Mesothelial cell of epicardium (in vitro differentiated cells): ENCODE measurements at regions not wholly inside any gene's neighbourhood (a gene's known extent, or its start where the extent isn't known, plus 50 kb on each side); places are given as distances from the start of the nearest gene placed in this dataset.
"Not testable (repeated sequence)": the region's sequence is repeated elsewhere in the genome, so short reads cannot be mapped to it uniquely, and the experiment has no call there.

ENCODE experiments used
- DNase-seq, 2 experiments: peaks; one replicate each; pipeline ENCODE4 v3.0.0; 2021; ENCODE audit warnings: low spot score in 2 of 2; ENCODE audit not compliant: unreplicated experiment in 2 of 2
- H3K27ac Mint-ChIP-seq: 2 replicates; pipeline ENCODE4 v1.8.0; 2021; ENCODE audit warnings: mixed read lengths
- H3K27me3 Mint-ChIP-seq: 2 replicates; pipeline ENCODE4 v1.8.0; 2021; ENCODE audit warnings: low read depth, mixed read lengths
- H3K36me3 Mint-ChIP-seq: 2 replicates; pipeline ENCODE4 v1.8.0; 2021; ENCODE audit warnings: mixed read lengths
- H3K4me1 Mint-ChIP-seq: 2 replicates; pipeline ENCODE4 v1.8.0; 2021; ENCODE audit warnings: mixed read lengths
- H3K4me3 Mint-ChIP-seq: 2 replicates; pipeline ENCODE4 v1.8.0; 2021; ENCODE audit warnings: mild to moderate bottlenecking, moderate library complexity, mixed read lengths
- H3K9me3 Mint-ChIP-seq: 2 replicates; pipeline ENCODE4 v1.8.0; 2021; ENCODE audit warnings: mixed read lengths
- CTCF ChIP-seq: fragments of 200-600 bp; sonication (generic); IDR thresholded peaks from one replicate; pipeline ENCODE4 v1.5.0; 2021; ENCODE audit warnings: antibody characterized with exemption; ENCODE audit not compliant: unreplicated experiment

- H3K9me3 Mint-ChIP-seq: peaks cover 6% of the 10 kb centered on the region
Observed at GRCh38 chr6:8820313-8820712, 385.0 kb upstream of the SLC35B3 start.

GRCh38 chr6:8819446-8819845 lies 384.1 kb upstream of the SLC35B3 start:
- DNase-seq: no peak
- no peak for TF ChIP-seq CTCF
- Mint-ChIP-seq H3K27me3 (no peaks in the 10 kb centered on the region), H3K4me3 (no peak overlapping the region), H3K4me1 (peaks cover 17% of the 10 kb centered on the region), H3K9me3 (peaks cover 6% of the 10 kb centered on the region), H3K27ac (no peak overlapping the region), H3K36me3 (no peaks in the 10 kb centered on the region)

More at GRCh38 chr6:8820313-8820712, 385.0 kb upstream of the SLC35B3 start:
- Mint-ChIP-seq H3K27ac (no peak overlapping the region), H3K27me3 (no peaks in the 10 kb centered on the region), H3K4me3 (no peak overlapping the region), H3K36me3 (no peaks in the 10 kb centered on the region), H3K4me1 (peaks cover 17% of the 10 kb centered on the region)
- no peak for DNase-seq
- no peak for TF ChIP-seq CTCF

GRCh38 chr6:8814440-8815000 lies 379.2 kb upstream of the SLC35B3 start:
- no peaks in the 10 kb centered on the region for H3K9me3 Mint-ChIP-seq
- H3K36me3 Mint-ChIP-seq: no peaks in the 10 kb centered on the region
- no peak for DNase-seq
- no peak overlapping the region for H3K4me3 Mint-ChIP-seq
- no peak overlapping the region for H3K27ac Mint-ChIP-seq
- no peak for TF ChIP-seq CTCF
- H3K27me3 Mint-ChIP-seq: no peaks in the 10 kb centered on the region
- peaks cover 20% of the 10 kb centered on the region for H3K4me1 Mint-ChIP-seq

GRCh38 chr6:8810325-8810724 lies 375.0 kb upstream of the SLC35B3 start:
- no peaks in the 10 kb centered on the region for H3K9me3 Mint-ChIP-seq
- H3K27me3 Mint-ChIP-seq: no peaks in the 10 kb centered on the region
- peaks cover 18% of the 10 kb centered on the region for H3K4me1 Mint-ChIP-seq
- no peaks in the 10 kb centered on the region for H3K36me3 Mint-ChIP-seq
- H3K4me3 Mint-ChIP-seq: no peak overlapping the region
- DNase-seq: no peak
- TF ChIP-seq CTCF: no peak
- H3K27ac Mint-ChIP-seq: peak overlapping the region; percentile 76

GRCh38 chr6:8809662-8810061 lies 374.3 kb upstream of the SLC35B3 start:
- Mint-ChIP-seq H3K9me3 (peaks cover 2% of the 10 kb centered on the region), H3K4me3 (no peak overlapping the region), H3K36me3 (no peaks in the 10 kb centered on the region), H3K27me3 (no peaks in the 10 kb centered on the region), H3K27ac (peak overlapping the region; percentile 76), H3K4me1 (peaks cover 18% of the 10 kb centered on the region)
- DNase-seq: no peak
- TF ChIP-seq CTCF: no peak

GRCh38 chr6:8803181-8803760 lies 367.9 kb upstream of the SLC35B3 start:
- Mint-ChIP-seq H3K9me3 (peaks cover 19% of the 10 kb centered on the region), H3K4me3 (no peak overlapping the region), H3K27me3 (no peaks in the 10 kb centered on the region), H3K36me3 (peaks cover 3% of the 10 kb centered on the region), H3K4me1 (no peaks in the 10 kb centered on the region), H3K27ac (no peak overlapping the region)
- no peak for DNase-seq
- no peak for TF ChIP-seq CTCF

- peaks cover 19% of the 10 kb centered on the region for H3K9me3 Mint-ChIP-seq
- DNase-seq, H3K27ac Mint-ChIP-seq, H3K4me1 Mint-ChIP-seq, H3K36me3 Mint-ChIP-seq, H3K27me3 Mint-ChIP-seq, H3K4me3 Mint-ChIP-seq: not testable (repeated sequence)
Observed at GRCh38 chr6:8802397-8802796, 367.1 kb upstream of the SLC35B3 start.
